Osteocyte (in vitro differentiated cells): ENCODE measurements at regions not wholly inside any gene's neighbourhood (a gene's known extent, or its start where the extent isn't known, plus 50 kb on each side); places are given as distances from the start of the nearest gene placed in this dataset.

ENCODE experiments used
- DNase-seq: peaks from one replicate; pipeline ENCODE4 v3.0.0; 2021; ENCODE audit warnings: mixed read lengths; ENCODE audit not compliant: unreplicated experiment; ENCODE audit errors: extremely low spot score
- H3K27ac Mint-ChIP-seq: one replicate; pipeline ENCODE4 v1.8.0; 2021; ENCODE audit warnings: mild to moderate bottlenecking, mixed read lengths; ENCODE audit not compliant: unreplicated experiment
- H3K27me3 Mint-ChIP-seq: one replicate; pipeline ENCODE4 v1.8.0; 2021; ENCODE audit warnings: mixed read lengths; ENCODE audit not compliant: unreplicated experiment
- H3K36me3 Mint-ChIP-seq: one replicate; pipeline ENCODE4 v1.8.0; 2021; ENCODE audit warnings: mixed read lengths; ENCODE audit not compliant: unreplicated experiment
- H3K4me1 Mint-ChIP-seq: one replicate; pipeline ENCODE4 v1.8.0; 2021; ENCODE audit warnings: mixed read lengths; ENCODE audit not compliant: unreplicated experiment
- H3K4me3 Mint-ChIP-seq: one replicate; pipeline ENCODE4 v1.8.0; 2021; ENCODE audit warnings: mild to moderate bottlenecking, moderate library complexity, mixed read lengths; ENCODE audit not compliant: unreplicated experiment
- H3K9me3 Mint-ChIP-seq: one replicate; pipeline ENCODE4 v1.8.0; 2021; ENCODE audit warnings: mixed read lengths; ENCODE audit not compliant: unreplicated experiment
- TF ChIP-seq, protein P1 (sequence below): fragments of 200-600 bp; sonication (generic); IDR thresholded peaks from 2 replicates; pipeline ENCODE4 v1.5.0; 2021; ENCODE audit warnings: antibody characterized with exemption, mild to moderate bottlenecking, moderate library complexity

DNA sequence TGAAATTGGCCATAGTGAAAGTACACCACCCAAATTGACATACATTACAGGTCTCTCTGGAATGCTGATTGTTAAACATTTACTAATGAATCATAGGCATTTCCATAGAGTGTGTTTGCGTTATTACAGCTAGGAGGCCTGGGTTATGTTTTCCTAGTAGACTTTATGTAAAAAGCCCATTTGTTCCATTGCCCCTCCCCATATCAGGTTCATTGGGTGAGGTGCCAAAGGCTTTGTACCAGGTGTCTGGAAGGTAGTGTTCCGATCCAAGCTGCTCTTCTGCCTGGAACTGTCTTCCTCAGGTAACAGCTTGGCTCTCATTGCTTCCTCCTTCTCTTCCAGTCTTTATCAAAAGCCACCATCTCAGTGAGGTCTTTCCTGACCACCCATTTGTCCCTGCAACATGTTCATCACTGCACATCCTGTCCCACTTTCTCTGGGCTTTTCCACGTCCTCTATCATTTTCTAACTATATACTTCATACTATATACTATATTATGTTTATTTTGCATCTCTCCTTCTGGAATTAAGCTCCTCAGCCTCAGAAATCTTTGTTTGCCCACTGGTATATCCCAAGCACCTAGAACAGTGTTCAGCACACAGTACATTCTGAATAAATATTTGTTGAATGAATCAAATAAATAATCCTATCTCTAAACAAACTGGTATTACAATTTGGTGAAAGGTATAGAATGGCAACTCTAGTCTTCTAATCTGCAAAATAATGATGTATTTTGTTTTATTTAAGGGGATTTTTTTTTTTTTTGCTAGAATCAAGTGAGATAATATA is 252.3 kb downstream of the KTN1 start:
- no peak overlapping the region for H3K27ac Mint-ChIP-seq
- H3K27me3 Mint-ChIP-seq: no peaks in the 10 kb centered on the region
- H3K4me1 Mint-ChIP-seq: no peaks in the 10 kb centered on the region
- no peaks in the 10 kb centered on the region for H3K36me3 Mint-ChIP-seq
- H3K4me3 Mint-ChIP-seq: no peak overlapping the region
- no peaks in the 10 kb centered on the region for H3K9me3 Mint-ChIP-seq
- no peak for DNase-seq
- TF ChIP-seq, protein P1, sequence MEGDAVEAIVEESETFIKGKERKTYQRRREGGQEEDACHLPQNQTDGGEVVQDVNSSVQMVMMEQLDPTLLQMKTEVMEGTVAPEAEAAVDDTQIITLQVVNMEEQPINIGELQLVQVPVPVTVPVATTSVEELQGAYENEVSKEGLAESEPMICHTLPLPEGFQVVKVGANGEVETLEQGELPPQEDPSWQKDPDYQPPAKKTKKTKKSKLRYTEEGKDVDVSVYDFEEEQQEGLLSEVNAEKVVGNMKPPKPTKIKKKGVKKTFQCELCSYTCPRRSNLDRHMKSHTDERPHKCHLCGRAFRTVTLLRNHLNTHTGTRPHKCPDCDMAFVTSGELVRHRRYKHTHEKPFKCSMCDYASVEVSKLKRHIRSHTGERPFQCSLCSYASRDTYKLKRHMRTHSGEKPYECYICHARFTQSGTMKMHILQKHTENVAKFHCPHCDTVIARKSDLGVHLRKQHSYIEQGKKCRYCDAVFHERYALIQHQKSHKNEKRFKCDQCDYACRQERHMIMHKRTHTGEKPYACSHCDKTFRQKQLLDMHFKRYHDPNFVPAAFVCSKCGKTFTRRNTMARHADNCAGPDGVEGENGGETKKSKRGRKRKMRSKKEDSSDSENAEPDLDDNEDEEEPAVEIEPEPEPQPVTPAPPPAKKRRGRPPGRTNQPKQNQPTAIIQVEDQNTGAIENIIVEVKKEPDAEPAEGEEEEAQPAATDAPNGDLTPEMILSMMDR: no peak

DNA sequence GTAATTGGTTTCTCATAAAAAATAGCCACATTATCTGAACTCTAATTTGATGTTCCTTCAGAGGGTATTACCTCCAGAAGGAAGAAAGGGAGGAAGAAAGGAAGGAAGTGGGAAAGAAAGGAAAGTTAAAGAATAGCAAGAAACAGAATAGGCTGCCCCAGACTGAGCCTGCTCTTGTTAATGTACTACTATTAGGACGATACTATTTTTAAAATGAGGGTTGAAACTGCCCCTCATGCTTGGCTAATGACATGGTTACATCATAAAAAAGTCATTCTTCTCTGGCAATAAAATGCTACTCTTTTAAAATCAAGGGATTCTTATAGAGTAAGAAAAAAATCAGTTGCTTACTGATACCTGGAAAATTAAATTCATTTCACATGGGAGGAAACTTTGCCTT is 253.0 kb downstream of the KTN1 start:
- Mint-ChIP-seq H3K27ac (no peak overlapping the region), H3K4me1 (no peaks in the 10 kb centered on the region), H3K4me3 (no peak overlapping the region), H3K9me3 (no peaks in the 10 kb centered on the region), H3K36me3 (no peaks in the 10 kb centered on the region), H3K27me3 (no peaks in the 10 kb centered on the region)
- DNase-seq: no peak
- TF ChIP-seq, protein P1: no peak

- Mint-ChIP-seq H3K9me3 (no peaks in the 10 kb centered on the region), H3K27ac (no peak overlapping the region), H3K4me1 (no peaks in the 10 kb centered on the region), H3K4me3 (no peak overlapping the region), H3K36me3 (no peaks in the 10 kb centered on the region), H3K27me3 (no peaks in the 10 kb centered on the region)
- TF ChIP-seq, protein P1: no peak
- no peak for DNase-seq
Measured at GRCh38 chr14:55834390-55834789, 254.4 kb downstream of the KTN1 start.

DNA sequence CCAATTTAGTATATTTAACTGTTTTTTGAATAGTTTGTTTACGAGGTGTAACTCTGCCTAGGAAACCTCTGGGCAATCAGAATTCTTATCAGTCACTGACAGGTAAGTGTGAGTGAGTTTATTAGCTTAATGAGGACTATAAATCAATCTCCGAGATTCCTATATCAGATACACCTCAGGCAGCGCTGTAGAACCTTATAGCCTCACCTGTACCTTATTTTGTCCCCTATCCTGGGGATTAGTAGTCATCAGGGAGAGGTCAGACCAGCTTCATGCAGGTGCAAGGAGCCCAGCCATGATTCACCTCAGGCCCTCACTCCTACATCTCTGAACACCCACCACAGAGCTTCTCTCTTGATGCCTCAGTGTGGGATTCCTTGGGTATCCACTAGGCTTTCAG is 256.0 kb downstream of the KTN1 start:
- H3K36me3 Mint-ChIP-seq: no peaks in the 10 kb centered on the region
- DNase-seq: no peak
- no peaks in the 10 kb centered on the region for H3K9me3 Mint-ChIP-seq
- no peak overlapping the region for H3K4me3 Mint-ChIP-seq
- H3K4me1 Mint-ChIP-seq: no peaks in the 10 kb centered on the region
- H3K27ac Mint-ChIP-seq: no peak overlapping the region
- TF ChIP-seq, protein P1: no peak
- no peaks in the 10 kb centered on the region for H3K27me3 Mint-ChIP-seq

DNA sequence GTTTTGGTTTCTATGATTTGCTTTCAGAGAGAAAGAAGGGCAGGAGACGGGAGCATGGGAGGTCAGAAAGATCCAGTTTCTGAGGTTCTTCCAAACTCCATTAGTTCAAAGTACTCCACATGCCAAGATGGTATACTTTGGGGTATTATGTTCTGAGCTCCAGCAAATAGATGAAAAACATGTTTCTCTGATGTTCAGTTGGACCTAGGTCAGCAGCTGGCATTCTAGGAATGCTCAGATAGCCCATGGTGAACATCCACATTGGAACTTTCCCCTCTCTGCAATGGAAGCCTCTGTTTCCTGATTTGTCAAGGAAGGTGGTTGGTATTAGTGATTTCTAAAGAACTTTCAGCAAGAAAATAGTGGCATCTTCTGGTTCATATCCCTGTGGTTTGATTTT is 257.5 kb downstream of the KTN1 start:
- H3K4me1 Mint-ChIP-seq: no peaks in the 10 kb centered on the region
- no peak overlapping the region for H3K4me3 Mint-ChIP-seq
- no peak overlapping the region for H3K27ac Mint-ChIP-seq
- TF ChIP-seq, protein P1: no peak
- no peaks in the 10 kb centered on the region for H3K36me3 Mint-ChIP-seq
- DNase-seq: no peak
- H3K9me3 Mint-ChIP-seq: no peaks in the 10 kb centered on the region
- H3K27me3 Mint-ChIP-seq: no peaks in the 10 kb centered on the region
